ENCODE measurements at regions not wholly inside any gene's neighbourhood (a gene's known extent, or its start where the extent isn't known, plus 50 kb on each side); places are given as distances from the start of the nearest gene placed in this dataset.

GRCh38 chr14:106094654-106095189 lies 568.3 kb downstream of the TMEM121 start:
- TF ChIP-seq YY1 (IDR thresholded peaks at IDR 0.05; ENCODE audit: insufficient read depth, insufficient read length) = no peak
- TF ChIP-seq ZNF274 (IDR thresholded peaks at IDR 0.05; ENCODE audit: low read depth, low read length) = no peak
- no peak for TF ChIP-seq SUZ12 (IDR thresholded peaks at IDR 0.05; ENCODE audit: extremely low read depth, insufficient read depth, insufficient read length)

Measured in NT2/D1 (cell line).